ENCODE measurements at regions not wholly inside any gene's neighbourhood (a gene's known extent, or its start where the extent isn't known, plus 50 kb on each side); places are given as distances from the start of the nearest gene placed in this dataset.

DNA sequence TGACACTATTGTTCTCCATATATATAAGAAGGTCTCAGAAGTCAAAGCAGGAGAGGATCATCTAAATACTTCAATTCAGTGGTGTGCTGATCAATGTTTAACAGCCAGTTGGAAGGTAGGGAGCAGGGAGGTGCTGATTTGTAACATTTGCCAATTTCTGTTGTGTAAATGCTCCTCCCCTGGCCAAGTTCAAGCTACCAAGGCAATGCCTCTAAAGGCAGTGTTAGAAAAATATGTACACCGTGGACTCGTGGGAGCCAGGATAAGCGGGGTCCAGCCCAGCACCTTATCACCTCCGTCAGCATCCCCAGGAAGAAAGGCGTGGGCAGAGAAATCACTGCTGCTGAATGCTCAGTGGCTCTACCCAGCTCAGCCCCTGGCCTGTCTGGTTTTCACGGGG is 75.3 kb upstream of the COX10 start:
- no peaks in the 10 kb centered on the region for H3K27me3 ChIP-seq
- ATAC-seq (ENCODE audit: low FRiP score in 2 of 2): no peak

DNA sequence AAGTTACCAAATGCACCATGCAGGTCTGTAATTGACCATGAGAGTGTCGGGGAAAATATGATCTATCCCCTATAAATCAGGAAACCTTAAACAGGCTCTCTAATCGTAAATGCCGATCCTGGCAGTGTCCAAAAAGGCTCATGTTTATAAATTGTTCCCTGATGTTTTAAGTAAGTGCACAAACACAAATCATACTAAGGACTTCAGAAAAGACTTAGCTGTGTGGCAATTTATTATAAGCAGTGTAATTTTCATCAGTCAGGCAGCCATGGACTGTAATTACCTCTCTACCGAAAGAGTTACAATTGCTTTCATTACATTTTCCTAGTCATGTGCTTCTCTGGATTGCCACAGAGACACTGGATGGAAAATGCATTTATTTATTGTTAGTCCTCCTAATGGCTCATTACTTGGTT is 73.4 kb upstream of the COX10 start:
- WGBS, 2 donors: 72 to 76% methylated on average over 4 of the region's 4 CpGs
- Histone ChIP-seq H3K27me3 (no peaks in the 10 kb centered on the region), H3K27ac (no peak overlapping the region), H3K4me3 (no peak overlapping the region), H3K4me1 (no peaks in the 10 kb centered on the region), H3K36me3 (no peaks in the 10 kb centered on the region), H3K9me3 (no peaks in the 10 kb centered on the region)
- no peak for ATAC-seq (ENCODE audit: low FRiP score in 2 of 2)
- no peak for TF ChIP-seq POLR2A (IDR thresholded peaks at IDR 0.05)
- no peak for DNase-seq

More for the DNA sequence above, 75.3 kb upstream of the COX10 start:
- Histone ChIP-seq H3K9me3 (no peaks in the 10 kb centered on the region), H3K4me1 (no peaks in the 10 kb centered on the region), H3K4me3 (no peak overlapping the region), H3K27ac (no peak overlapping the region), H3K36me3 (no peaks in the 10 kb centered on the region)
- TF ChIP-seq POLR2A (IDR thresholded peaks at IDR 0.05) (no peak), EP300 (IDR thresholded peaks at IDR 0.05) (no peak), POLR2AphosphoS5 (IDR thresholded peaks at IDR 0.05) (no peak)
- TF ChIP-seq, protein P1, sequence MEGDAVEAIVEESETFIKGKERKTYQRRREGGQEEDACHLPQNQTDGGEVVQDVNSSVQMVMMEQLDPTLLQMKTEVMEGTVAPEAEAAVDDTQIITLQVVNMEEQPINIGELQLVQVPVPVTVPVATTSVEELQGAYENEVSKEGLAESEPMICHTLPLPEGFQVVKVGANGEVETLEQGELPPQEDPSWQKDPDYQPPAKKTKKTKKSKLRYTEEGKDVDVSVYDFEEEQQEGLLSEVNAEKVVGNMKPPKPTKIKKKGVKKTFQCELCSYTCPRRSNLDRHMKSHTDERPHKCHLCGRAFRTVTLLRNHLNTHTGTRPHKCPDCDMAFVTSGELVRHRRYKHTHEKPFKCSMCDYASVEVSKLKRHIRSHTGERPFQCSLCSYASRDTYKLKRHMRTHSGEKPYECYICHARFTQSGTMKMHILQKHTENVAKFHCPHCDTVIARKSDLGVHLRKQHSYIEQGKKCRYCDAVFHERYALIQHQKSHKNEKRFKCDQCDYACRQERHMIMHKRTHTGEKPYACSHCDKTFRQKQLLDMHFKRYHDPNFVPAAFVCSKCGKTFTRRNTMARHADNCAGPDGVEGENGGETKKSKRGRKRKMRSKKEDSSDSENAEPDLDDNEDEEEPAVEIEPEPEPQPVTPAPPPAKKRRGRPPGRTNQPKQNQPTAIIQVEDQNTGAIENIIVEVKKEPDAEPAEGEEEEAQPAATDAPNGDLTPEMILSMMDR (IDR thresholded peaks at IDR 0.05): no peak
- DNase-seq: no peak
- 86 to 89% methylated on average over 6 of the region's 6 CpGs for WGBS, 2 donors

DNA sequence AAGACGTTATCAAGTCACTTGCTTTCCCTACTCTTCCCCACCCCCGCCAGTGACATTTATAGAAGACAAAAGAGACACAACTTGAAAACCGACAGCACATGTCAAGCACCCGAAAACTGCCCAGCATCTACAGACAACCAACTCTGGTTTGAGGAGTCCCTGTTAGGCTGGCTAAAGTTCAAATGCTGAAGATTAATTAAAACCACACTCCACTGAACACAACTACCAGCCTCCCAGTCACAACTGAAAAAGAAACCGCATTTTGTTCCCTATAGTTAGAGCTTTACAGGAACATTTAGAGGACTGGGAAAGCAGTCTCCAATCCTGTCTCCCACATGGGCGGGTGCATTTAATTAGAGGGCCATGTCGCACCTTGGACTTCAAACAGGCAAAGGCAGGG is 73.0 kb upstream of the COX10 start:
- WGBS, 2 donors: 78 to 92% methylated on average over 7 of the region's 7 CpGs
- DNase-seq (no peak), ATAC-seq (ENCODE audit: low FRiP score in 2 of 2) (no peak)
- Histone ChIP-seq H3K27ac (no peak overlapping the region), H3K4me1 (no peaks in the 10 kb centered on the region), H3K36me3 (no peaks in the 10 kb centered on the region), H3K4me3 (no peak overlapping the region), H3K27me3 (no peaks in the 10 kb centered on the region), H3K9me3 (no peaks in the 10 kb centered on the region)
- no peak for TF ChIP-seq POLR2A (IDR thresholded peaks at IDR 0.05)
- no peak for TF ChIP-seq POLR2AphosphoS5 (IDR thresholded peaks at IDR 0.05)
- no peak for TF ChIP-seq EP300 (IDR thresholded peaks at IDR 0.05)
- TF ChIP-seq, protein P1 (IDR thresholded peaks at IDR 0.05): no peak

DNA sequence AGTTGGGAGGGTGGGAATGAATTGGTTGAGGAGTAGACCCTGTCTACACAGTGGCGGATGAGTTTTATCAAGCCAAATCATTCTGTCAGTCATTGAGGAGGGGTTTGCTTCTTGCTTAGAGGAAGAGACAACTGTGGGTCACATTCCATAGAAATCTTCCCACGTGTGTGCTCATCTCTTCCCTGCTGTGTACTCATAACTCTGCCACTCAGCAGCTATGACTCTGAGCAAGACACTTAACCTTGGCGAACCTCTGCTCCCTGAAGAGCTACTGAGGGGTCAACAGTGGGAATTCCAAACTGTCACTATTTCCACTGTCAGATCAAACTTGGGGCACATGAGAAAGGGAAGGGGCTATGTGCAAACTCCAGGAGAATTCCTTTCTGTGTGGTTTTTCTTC is 72.6 kb upstream of the COX10 start:
- DNase-seq: no peak
- TF ChIP-seq POLR2A (IDR thresholded peaks at IDR 0.05) (no peak), POLR2AphosphoS5 (IDR thresholded peaks at IDR 0.05) (no peak), EP300 (IDR thresholded peaks at IDR 0.05) (no peak)
- TF ChIP-seq, protein P1 (IDR thresholded peaks at IDR 0.05): no peak
- 73 to 76% methylated on average over 3 of the region's 3 CpGs for WGBS, 2 donors
- Histone ChIP-seq H3K4me1 (no peaks in the 10 kb centered on the region), H3K9me3 (no peaks in the 10 kb centered on the region), H3K27me3 (no peaks in the 10 kb centered on the region), H3K36me3 (no peaks in the 10 kb centered on the region), H3K4me3 (no peak overlapping the region), H3K27ac (no peak overlapping the region)
- no peak for ATAC-seq (ENCODE audit: low FRiP score in 2 of 2)

DNA sequence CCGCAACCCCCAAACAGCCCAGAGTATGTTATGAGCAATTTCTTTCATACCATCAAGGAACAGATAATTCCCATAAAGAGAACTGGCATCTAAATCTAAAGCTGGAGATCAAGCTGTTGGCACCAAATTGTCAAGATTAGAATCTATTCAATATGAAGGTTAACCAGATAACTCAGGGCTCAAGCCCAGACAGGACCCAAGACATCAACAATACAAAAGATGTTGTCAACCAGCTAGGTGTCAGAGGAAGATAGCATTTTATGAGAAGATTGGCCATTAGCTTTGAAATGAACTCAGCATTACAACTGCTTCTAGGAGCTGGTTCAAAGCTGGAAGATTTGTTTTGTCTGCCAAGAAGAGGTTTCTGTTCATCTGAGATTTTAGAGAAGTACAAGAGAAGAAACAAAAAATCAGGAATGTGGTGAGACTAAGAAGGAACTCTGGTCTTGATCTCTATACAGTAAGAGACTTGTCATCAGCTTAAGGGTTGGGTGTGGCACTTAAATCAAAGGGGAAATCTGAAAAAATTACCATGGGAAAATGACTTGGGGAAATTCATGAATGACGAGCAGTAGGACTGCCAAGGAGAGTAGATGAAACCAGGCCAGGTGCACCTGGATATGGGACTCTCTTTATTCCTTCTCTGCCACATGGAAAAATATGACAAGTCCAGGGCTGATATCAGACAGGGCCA is 64.2 kb upstream of the COX10 start:
- 85 to 88% methylated on average over 2 of the region's 2 CpGs for WGBS, 2 donors
- Histone ChIP-seq H3K36me3 (no peaks in the 10 kb centered on the region), H3K27ac (no peak overlapping the region), H3K9me3 (no peaks in the 10 kb centered on the region), H3K4me1 (no peaks in the 10 kb centered on the region), H3K27me3 (no peaks in the 10 kb centered on the region), H3K4me3 (no peak overlapping the region)
- DNase-seq (no peak), ATAC-seq (ENCODE audit: low FRiP score in 2 of 2) (no peak)
- TF ChIP-seq, protein P1 (IDR thresholded peaks at IDR 0.05): no peak
- TF ChIP-seq EP300 (IDR thresholded peaks at IDR 0.05) (no peak), POLR2A (IDR thresholded peaks at IDR 0.05) (no peak), POLR2AphosphoS5 (IDR thresholded peaks at IDR 0.05) (no peak)
